ENCODE measurements at regions not wholly inside any gene's neighbourhood (a gene's known extent, or its start where the extent isn't known, plus 50 kb on each side); places are given as distances from the start of the nearest gene placed in this dataset.

GRCh38 chrX:120775959-120776358 lies 99.7 kb downstream of the CT47B1 start:
- no peak for TF ChIP-seq CTCF (IDR thresholded peaks at IDR 0.05)
- TF ChIP-seq POLR2A (IDR thresholded peaks at IDR 0.05): no peak
- no peak for TF ChIP-seq POLR2AphosphoS5 (IDR thresholded peaks at IDR 0.05)

Data from sigmoid colon (tissue), 4 donors.